ENCODE measurements at regions not wholly inside any gene's neighbourhood (a gene's known extent, or its start where the extent isn't known, plus 50 kb on each side); places are given as distances from the start of the nearest gene placed in this dataset.

DNA sequence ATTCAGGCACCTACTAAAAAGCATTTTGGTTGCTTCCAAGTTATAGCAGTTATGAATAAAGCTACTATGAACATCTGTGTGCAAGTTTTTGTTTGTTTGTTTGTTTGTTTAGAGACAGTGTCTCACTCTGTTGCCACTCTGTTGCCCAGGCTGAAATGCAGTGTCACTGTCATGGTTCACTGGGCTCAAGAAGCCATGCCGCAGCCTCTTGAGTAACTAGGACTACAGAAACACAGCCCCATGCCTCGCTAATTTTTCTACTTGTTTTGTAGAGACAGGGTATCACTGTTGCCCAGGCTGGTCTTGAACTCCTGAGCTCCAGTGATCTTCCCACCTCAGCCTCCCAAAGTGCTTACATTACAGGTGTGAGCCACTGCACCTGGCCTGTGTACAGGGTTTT, 795.9 kb downstream of the EPHA7 start:
- Histone ChIP-seq H3K4me1 (ENCODE audit: insufficient read depth) (no peaks in the 10 kb centered on the region), H3K4me3 (ENCODE audit: low read depth, low read length) (no peak overlapping the region), H3K27ac (ENCODE audit: low read depth) (no peak overlapping the region), H3K36me3 (ENCODE audit: insufficient read depth) (no peaks in the 10 kb centered on the region)
- no peak for DNase-seq (ENCODE audit: extremely low spot score)
- 94% methylated on average over 2 of the region's 2 CpGs for WGBS

DNA sequence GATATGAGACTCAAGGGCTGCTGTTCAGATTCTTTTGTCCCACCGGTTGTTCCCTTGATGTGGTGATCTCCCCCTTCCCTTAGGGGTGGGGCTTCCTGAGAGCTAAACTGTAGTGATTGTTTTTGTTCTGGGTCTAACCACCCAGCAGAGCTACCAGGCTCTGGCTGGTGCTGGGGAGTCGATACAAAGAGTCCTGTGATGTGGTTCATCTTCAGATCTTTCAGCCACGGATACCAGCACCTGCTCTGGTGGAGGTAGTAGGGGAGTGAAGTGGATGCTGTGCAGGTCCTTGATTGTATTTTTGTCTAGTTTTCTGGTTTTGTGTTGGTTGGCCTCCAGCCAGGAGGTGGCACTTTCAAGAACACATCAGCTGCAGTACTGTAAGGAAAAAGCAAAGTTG, 801.6 kb downstream of the EPHA7 start:
- H3K4me1 ChIP-seq (ENCODE audit: insufficient read depth): no peaks in the 10 kb centered on the region
- WGBS: 92% methylated on average over 3 of the region's 3 CpGs
- no peak overlapping the region for H3K27ac ChIP-seq (ENCODE audit: low read depth)
- no peak overlapping the region for H3K4me3 ChIP-seq (ENCODE audit: low read depth, low read length)
- H3K36me3 ChIP-seq (ENCODE audit: insufficient read depth): no peaks in the 10 kb centered on the region
- DNase-seq (ENCODE audit: extremely low spot score): no peak

DNA sequence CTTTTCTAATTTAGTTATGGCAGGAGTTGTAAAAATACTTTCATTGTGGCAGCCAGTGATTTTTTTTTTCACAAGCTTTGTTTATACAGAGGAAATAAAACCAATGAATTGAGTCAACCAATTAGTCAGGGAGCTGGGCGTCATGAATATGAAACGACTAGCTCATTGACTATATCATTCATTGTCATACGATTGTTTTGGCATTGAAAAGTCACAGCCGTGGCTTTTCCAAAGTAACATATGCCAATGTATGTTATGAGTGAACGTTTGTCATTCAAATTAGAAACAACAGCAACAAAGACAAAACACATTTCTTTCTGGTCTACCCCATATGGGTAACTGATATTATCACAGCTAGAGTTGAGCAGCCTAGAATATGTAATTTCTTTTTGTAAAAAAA, 810.6 kb downstream of the EPHA7 start:
- no peaks in the 10 kb centered on the region for H3K4me1 ChIP-seq (ENCODE audit: insufficient read depth)
- WGBS: 80% methylated on average over 5 of the region's 5 CpGs
- no peak for DNase-seq (ENCODE audit: extremely low spot score)
- H3K36me3 ChIP-seq (ENCODE audit: insufficient read depth): no peaks in the 10 kb centered on the region
- H3K27ac ChIP-seq (ENCODE audit: low read depth): no peak overlapping the region
- no peak overlapping the region for H3K4me3 ChIP-seq (ENCODE audit: low read depth, low read length)

DNA sequence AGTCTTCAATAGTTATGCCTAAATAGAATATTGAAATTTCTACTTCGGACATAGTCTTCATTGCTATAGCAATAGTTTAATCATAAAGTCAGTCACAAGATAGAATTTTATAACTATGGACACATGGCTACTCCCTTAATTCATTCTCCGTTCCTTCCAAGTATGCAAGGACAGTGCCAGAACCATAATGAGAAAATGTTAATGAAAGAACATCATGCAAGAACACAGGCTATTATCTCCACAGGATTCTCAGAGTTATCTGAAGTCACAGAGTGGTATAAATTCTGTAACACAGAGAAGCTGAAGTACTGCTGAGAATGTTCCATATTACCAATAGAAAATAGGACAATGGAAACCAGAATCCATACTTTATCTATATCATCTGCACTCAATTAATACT, 826.2 kb downstream of the EPHA7 start:
- H3K36me3 ChIP-seq (ENCODE audit: insufficient read depth): peaks cover 2% of the 10 kb centered on the region
- H3K27ac ChIP-seq (ENCODE audit: low read depth): no peak overlapping the region
- H3K4me3 ChIP-seq (ENCODE audit: low read depth, low read length): no peak overlapping the region
- WGBS: 88% methylated on average over 2 of the region's 2 CpGs
- no peak for DNase-seq (ENCODE audit: extremely low spot score)
- no peaks in the 10 kb centered on the region for H3K4me1 ChIP-seq (ENCODE audit: insufficient read depth)

DNA sequence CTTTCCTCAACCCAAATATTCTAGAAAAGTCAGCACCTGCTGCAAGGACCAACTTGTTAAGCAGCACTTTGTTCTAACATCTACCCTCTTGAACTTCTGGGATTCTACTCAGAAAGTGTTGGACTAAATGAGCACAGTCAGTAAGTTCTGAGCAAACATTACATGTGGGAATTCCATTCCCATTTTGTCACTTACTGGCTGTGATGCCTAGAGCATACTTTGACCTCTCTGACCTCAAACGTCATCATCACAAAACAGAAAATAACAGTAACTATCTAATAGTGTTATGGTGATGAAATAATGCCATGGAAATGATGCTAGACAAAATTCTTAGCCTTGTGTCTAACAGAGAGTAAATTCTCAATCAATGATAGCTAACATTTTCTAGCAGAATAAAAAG, 829.4 kb downstream of the EPHA7 start:
- no peaks in the 10 kb centered on the region for H3K4me1 ChIP-seq (ENCODE audit: insufficient read depth)
- no peak overlapping the region for H3K4me3 ChIP-seq (ENCODE audit: low read depth, low read length)
- H3K27ac ChIP-seq (ENCODE audit: low read depth): no peak overlapping the region
- H3K36me3 ChIP-seq (ENCODE audit: insufficient read depth): peaks cover 2% of the 10 kb centered on the region
- DNase-seq (ENCODE audit: extremely low spot score): no peak
- WGBS: 27% methylated on average over 1 of the region's 1 CpG

DNA sequence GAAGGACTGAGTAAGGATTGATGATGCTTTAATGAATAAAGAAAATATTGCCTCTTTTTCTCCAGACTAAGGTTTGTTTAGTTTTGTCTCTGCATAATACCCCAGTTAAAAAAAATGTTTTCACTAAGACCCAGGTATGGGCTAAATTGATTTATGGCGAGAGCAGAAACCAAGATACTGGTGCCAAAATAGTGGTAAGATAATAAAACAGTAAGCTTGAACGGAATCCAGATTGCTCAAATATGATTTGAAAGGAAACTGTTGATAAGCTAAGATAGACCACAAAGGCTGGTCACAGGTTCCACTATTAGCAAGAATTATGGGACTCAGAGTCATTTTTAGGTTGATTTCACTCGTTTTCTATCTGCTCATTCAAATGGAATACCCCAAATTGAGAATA, 831.2 kb downstream of the EPHA7 start:
- WGBS: 46% methylated on average over 3 of the region's 3 CpGs
- H3K36me3 ChIP-seq (ENCODE audit: insufficient read depth): peaks cover 2% of the 10 kb centered on the region

DNA sequence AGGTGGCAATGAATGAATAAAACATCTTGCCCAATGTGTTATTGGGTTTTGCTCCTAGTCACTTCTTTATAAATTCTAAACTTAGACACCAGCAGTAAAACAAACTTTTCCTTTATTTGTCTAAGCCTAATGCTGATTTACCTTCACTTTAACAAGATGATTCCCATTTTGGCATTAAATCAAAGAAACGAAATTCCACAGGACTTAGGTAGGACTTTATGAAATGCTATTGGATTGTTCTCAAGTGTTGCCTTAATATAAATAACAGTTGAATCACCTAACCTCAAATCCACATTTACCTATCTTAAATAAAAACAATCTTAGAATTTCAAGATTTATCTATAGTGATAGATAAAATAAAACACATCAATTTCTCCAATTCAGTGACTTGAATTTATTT, 831.8 kb downstream of the EPHA7 start:
- DNase-seq (ENCODE audit: extremely low spot score): no peak
- 43% methylated on average over 1 of the region's 1 CpG for WGBS
- H3K27ac ChIP-seq (ENCODE audit: low read depth): no peak overlapping the region
- no peak overlapping the region for H3K4me3 ChIP-seq (ENCODE audit: low read depth, low read length)
- no peaks in the 10 kb centered on the region for H3K4me1 ChIP-seq (ENCODE audit: insufficient read depth)
- peaks cover 2% of the 10 kb centered on the region for H3K36me3 ChIP-seq (ENCODE audit: insufficient read depth)

More for the DNA sequence above, 831.2 kb downstream of the EPHA7 start:
- Histone ChIP-seq H3K27ac (ENCODE audit: low read depth) (no peak overlapping the region), H3K4me3 (ENCODE audit: low read depth, low read length) (no peak overlapping the region), H3K4me1 (ENCODE audit: insufficient read depth) (no peaks in the 10 kb centered on the region)
- DNase-seq (ENCODE audit: extremely low spot score): no peak

DNA sequence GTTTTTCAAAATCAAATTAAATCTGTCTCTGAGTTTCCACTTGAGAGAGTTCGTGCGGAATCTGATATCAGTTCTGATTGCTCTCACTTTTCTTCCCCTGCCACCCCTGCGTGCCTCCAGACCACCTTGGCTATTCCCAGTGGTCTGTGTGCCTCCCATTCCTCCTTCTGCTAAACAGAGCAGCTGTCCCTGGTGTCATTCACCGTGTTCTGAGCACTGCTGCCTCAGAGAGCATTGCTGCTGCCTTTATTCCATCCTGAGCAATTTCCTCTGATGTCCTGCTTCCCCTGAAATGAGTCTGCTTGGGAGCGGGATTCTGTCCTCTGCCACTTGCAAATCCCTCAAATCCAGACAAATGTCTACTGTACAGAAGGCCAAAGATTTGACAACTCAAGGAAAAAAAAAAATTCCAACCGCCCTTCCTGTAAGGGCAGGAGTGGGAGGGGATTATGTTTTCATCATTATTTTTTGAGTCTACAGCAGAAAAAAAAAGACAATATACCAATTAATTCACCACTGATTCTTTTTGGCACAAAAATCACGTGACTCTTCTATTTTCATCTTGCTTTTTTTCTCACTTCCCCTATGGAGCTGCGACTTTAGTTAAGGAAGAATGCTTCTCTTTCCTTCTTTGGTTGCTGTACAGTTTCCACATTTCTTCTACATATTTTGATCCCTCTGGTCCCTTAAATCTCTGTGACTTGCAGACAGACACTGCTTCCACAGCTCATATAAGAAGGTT, 833.0 kb downstream of the EPHA7 start:
- H3K36me3 ChIP-seq (ENCODE audit: insufficient read depth): peaks cover 2% of the 10 kb centered on the region
- H3K4me1 ChIP-seq (ENCODE audit: insufficient read depth): no peaks in the 10 kb centered on the region
- H3K27ac ChIP-seq (ENCODE audit: low read depth): no peak overlapping the region
- DNase-seq (ENCODE audit: extremely low spot score): no peak
- 70% methylated on average over 8 of the region's 8 CpGs for WGBS
- H3K4me3 ChIP-seq (ENCODE audit: low read depth, low read length): no peak overlapping the region

DNA sequence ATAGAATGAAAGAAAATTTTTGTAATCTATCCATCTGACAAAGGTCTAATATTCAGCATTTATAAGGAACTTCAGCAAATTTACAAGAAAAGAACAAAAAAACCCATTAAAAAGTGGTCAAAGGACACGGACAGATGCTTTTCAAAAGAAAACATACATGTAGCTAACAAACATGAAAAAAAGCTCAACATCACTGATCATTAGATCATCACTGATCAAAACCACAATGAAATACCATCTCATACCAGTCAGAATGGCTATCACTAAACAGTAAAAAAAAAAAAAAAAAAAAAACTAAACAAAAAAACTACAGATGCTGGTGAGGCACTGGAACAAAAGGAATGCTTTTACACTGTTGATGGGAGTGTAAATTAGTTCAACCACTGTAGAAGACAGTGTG, 837.1 kb downstream of the EPHA7 start:
- H3K36me3 ChIP-seq (ENCODE audit: insufficient read depth): no peaks in the 10 kb centered on the region
- no peak overlapping the region for H3K27ac ChIP-seq (ENCODE audit: low read depth)
- no peaks in the 10 kb centered on the region for H3K4me1 ChIP-seq (ENCODE audit: insufficient read depth)
- H3K4me3 ChIP-seq (ENCODE audit: low read depth, low read length): no peak overlapping the region
- DNase-seq (ENCODE audit: extremely low spot score): no peak
- 84% methylated on average over 1 of the region's 1 CpG for WGBS

DNA sequence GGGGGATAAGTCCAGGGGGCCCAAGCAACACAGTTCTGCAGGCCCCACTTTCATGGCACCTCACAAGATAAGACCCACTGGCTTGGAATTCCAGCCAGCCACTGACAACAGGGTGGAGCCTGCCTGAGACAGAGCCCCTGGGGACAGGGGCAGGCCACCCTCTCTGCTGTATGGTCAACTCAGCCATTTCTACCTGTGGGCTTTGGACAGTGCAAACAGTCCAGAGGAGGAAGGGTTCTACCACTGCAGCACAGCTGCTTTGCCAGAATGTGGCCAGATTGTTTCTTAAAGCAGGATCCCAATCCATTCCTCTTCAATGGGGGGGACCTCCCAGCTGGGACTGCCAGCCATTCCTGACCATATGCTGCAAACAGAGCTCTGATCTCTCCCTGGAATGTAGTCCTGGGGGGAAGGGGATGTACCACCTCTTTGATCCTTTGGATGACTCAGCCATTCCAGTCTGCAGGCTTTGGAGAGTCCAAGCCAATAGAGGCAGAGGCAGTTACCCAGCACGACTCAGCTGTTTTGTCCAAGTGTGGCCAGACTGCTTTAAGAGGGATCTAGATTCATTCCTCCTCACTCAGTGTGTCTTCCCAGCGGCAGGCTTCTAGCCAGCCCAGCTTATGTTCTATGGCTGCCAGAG, 842.2 kb downstream of the EPHA7 start:
- DNase-seq (ENCODE audit: extremely low spot score): no peak
- no peak overlapping the region for H3K27ac ChIP-seq (ENCODE audit: low read depth)
- no peaks in the 10 kb centered on the region for H3K36me3 ChIP-seq (ENCODE audit: insufficient read depth)
- no peaks in the 10 kb centered on the region for H3K4me1 ChIP-seq (ENCODE audit: insufficient read depth)
- no peak overlapping the region for H3K4me3 ChIP-seq (ENCODE audit: low read depth, low read length)
- 85% methylated on average over 2 of the region's 2 CpGs for WGBS

DNA sequence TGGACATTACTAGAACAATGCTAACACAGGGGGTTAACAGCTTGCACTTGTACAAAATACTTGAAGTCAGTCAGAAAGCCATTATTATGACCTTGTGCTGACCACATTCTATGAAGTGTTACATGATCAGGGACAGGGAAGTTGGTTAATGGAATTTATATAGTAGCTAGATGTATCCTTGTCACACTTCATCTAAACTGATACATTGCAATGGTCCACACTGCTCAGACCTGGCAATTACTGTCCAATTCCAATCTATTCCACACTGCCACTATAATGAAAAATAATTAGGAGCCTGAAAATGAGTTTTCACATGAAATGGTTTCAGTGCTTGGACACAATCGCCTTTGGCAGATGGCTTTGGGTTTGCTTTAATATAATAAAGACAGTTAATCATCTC, 850.8 kb downstream of the EPHA7 start:
- 89% methylated on average over 1 of the region's 1 CpG for WGBS

DNA sequence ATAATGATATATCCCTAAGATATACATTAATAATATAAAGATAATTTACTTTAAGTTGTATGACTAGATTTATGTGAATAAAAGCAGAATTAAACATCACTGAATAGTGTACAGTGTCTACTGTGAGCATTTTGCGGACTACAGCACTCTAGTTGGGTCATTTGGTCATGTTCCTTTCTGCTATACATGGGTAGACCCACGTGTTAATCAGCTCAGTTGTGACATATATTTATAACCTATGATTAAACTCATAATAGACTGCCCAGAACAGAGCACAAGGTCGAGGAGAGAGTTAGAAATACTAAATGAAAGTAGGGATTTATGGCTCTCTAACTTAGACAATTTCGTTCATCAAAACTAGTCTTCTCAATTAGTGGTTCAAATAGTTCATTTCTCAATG, 852.7 kb downstream of the EPHA7 start:
- no peak for DNase-seq (ENCODE audit: extremely low spot score)
- Histone ChIP-seq H3K27ac (ENCODE audit: low read depth) (no peak overlapping the region), H3K4me1 (ENCODE audit: insufficient read depth) (no peaks in the 10 kb centered on the region), H3K4me3 (ENCODE audit: low read depth, low read length) (no peak overlapping the region), H3K36me3 (ENCODE audit: insufficient read depth) (no peaks in the 10 kb centered on the region)
- 70% methylated on average over 4 of the region's 4 CpGs for WGBS

More for the DNA sequence above, 850.8 kb downstream of the EPHA7 start:
- no peak overlapping the region for H3K27ac ChIP-seq (ENCODE audit: low read depth)
- no peak for DNase-seq (ENCODE audit: extremely low spot score)
- H3K4me3 ChIP-seq (ENCODE audit: low read depth, low read length): no peak overlapping the region
- H3K4me1 ChIP-seq (ENCODE audit: insufficient read depth): no peaks in the 10 kb centered on the region
- no peaks in the 10 kb centered on the region for H3K36me3 ChIP-seq (ENCODE audit: insufficient read depth)

DNA sequence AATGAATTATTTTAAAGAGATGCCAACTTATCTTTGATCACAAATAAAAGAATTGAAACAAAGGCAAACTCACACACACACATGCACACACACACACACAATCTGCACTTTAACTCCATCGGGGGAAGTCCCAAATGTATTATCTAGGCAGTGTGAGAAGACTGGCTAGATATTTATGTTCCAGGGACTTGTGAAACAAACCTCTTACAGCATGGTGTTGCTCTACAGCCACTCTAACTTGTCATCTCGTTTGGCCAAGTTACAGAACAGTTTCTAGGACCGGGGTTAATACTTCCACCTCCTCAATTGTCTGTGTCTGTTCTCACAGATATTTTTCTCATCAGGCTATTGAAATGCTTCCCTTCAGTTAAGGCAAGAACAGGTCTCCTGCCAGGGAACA, 855.0 kb downstream of the EPHA7 start:
- no peaks in the 10 kb centered on the region for H3K4me1 ChIP-seq (ENCODE audit: insufficient read depth)
- no peak overlapping the region for H3K4me3 ChIP-seq (ENCODE audit: low read depth, low read length)
- WGBS: 79% methylated on average over 3 of the region's 3 CpGs
- no peaks in the 10 kb centered on the region for H3K36me3 ChIP-seq (ENCODE audit: insufficient read depth)
- no peak overlapping the region for H3K27ac ChIP-seq (ENCODE audit: low read depth)
- no peak for DNase-seq (ENCODE audit: extremely low spot score)

DNA sequence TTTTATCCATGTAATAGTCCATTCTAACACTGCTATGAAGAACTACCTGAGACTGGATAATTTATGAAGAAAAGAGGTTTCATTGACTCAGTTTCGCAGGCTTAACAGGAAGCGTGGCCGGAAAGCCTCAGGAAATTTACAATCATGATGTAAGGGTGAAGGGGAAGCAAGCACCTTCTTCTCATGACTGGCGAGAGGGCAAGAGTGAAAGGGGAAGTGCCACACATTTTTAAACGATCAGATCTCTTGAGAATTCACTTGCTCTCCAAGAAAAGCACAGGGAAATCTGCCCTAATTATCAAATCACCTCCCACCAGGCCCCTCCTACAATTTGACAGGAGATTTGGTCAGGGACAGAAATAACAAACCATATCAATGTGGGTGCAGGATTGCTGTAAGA, 859.7 kb downstream of the EPHA7 start:
- Histone ChIP-seq H3K4me3 (ENCODE audit: low read depth, low read length) (no peak overlapping the region), H3K27ac (ENCODE audit: low read depth) (no peak overlapping the region), H3K36me3 (ENCODE audit: insufficient read depth) (no peaks in the 10 kb centered on the region), H3K4me1 (ENCODE audit: insufficient read depth) (no peaks in the 10 kb centered on the region)
- 57% methylated on average over 5 of the region's 5 CpGs for WGBS
- no peak for DNase-seq (ENCODE audit: extremely low spot score)

All from urinary bladder (tissue), 3 donors.